HG02642 (cell line): ENCODE measurements at regions not wholly inside any gene's neighbourhood (a gene's known extent, or its start where the extent isn't known, plus 50 kb on each side); places are given as distances from the start of the nearest gene placed in this dataset.

ENCODE experiments used
- ATAC-seq: cut with Tn5 transposase; IDR thresholded peaks from one replicate; pipeline ENCODE4 v1.9.1; 2021; ENCODE audit warnings: mild to moderate bottlenecking; ENCODE audit not compliant: unreplicated experiment, poor library complexity

GRCh38 chr4:185966549-185966948 lies 102.4 kb upstream of the TLR3 start:
- no peak for ATAC-seq

- ATAC-seq, result no peak
Measured at GRCh38 chr4:185966997-185967775, 101.8 kb upstream of the TLR3 start.

GRCh38 chr4:185969657-185970056 lies 99.3 kb upstream of the TLR3 start:
- no peak for ATAC-seq

GRCh38 chr4:185987961-185988627 lies 80.9 kb upstream of the TLR3 start:
- ATAC-seq, result no peak

- ATAC-seq, result no peak
Measured at GRCh38 chr4:185991770-185992169, 77.2 kb upstream of the TLR3 start.

GRCh38 chr4:185992585-185992984 lies 76.4 kb upstream of the TLR3 start:
- no peak for ATAC-seq

GRCh38 chr4:185993328-185993973 lies 75.5 kb upstream of the TLR3 start:
- no peak for ATAC-seq

GRCh38 chr4:185994750-185995149 lies 74.2 kb upstream of the TLR3 start:
- no peak for ATAC-seq

GRCh38 chr4:185995665-185996064 lies 73.3 kb upstream of the TLR3 start:
- no peak for ATAC-seq

GRCh38 chr4:185997296-185997695 lies 71.7 kb upstream of the TLR3 start:
- ATAC-seq, result no peak

GRCh38 chr4:185998791-185999190 lies 70.2 kb upstream of the TLR3 start:
- ATAC-seq, result no peak

- no peak for ATAC-seq
Measured at GRCh38 chr4:185999207-185999606, 69.7 kb upstream of the TLR3 start.

GRCh38 chr4:186002853-186003252 lies 66.1 kb upstream of the TLR3 start:
- ATAC-seq, result no peak

- no peak for ATAC-seq
Measured at GRCh38 chr4:186003746-186004145, 65.2 kb upstream of the TLR3 start.

GRCh38 chr4:186008057-186008456 lies 60.9 kb upstream of the TLR3 start:
- ATAC-seq, result no peak

- no peak for ATAC-seq
Measured at GRCh38 chr4:186009976-186010375, 59.0 kb upstream of the TLR3 start.

- ATAC-seq, result no peak
Measured at GRCh38 chr4:186010821-186011220, 58.1 kb upstream of the TLR3 start.

- ATAC-seq, result no peak
Measured at GRCh38 chr4:186012071-186012470, 56.9 kb upstream of the TLR3 start.

- no peak for ATAC-seq
Measured at GRCh38 chr4:186013419-186014186, 55.4 kb upstream of the TLR3 start.

GRCh38 chr4:186015212-186015817 lies 53.6 kb upstream of the TLR3 start:
- no peak for ATAC-seq
